ENCODE measurements at regions not wholly inside any gene's neighbourhood (a gene's known extent, or its start where the extent isn't known, plus 50 kb on each side); places are given as distances from the start of the nearest gene placed in this dataset.
"Not testable (repeated sequence)": the region's sequence is repeated elsewhere in the genome, so short reads cannot be mapped to it uniquely, and the experiment has no call there.

- no peak for DNase-seq
Observed at GRCh38 chr1:105459759-105460158, 1596.7 kb upstream of the PRMT6 start.

GRCh38 chr1:105462308-105462707 lies 1594.2 kb upstream of the PRMT6 start:
- DNase-seq = peak; percentile 7

- no peak for DNase-seq
Observed at GRCh38 chr1:105467549-105467948, 1588.9 kb upstream of the PRMT6 start.

GRCh38 chr1:105470541-105470940 lies 1585.9 kb upstream of the PRMT6 start:
- DNase-seq = not testable (repeated sequence)

GRCh38 chr1:105483436-105483835 lies 1573.0 kb upstream of the PRMT6 start:
- DNase-seq = no peak

GRCh38 chr1:105485207-105485606 lies 1571.3 kb upstream of the PRMT6 start:
- no peak for DNase-seq

GRCh38 chr1:105492921-105493320 lies 1563.6 kb upstream of the PRMT6 start:
- no peak for DNase-seq

- DNase-seq = no peak
Observed at GRCh38 chr1:105516068-105516467, 1540.4 kb upstream of the PRMT6 start.

GRCh38 chr1:105533996-105534395 lies 1522.5 kb upstream of the PRMT6 start:
- DNase-seq = no peak

GRCh38 chr1:105544475-105544874 lies 1512.0 kb upstream of the PRMT6 start:
- DNase-seq = peak; percentile 25

GRCh38 chr1:105556266-105556665 lies 1500.2 kb upstream of the PRMT6 start:
- DNase-seq = no peak

GRCh38 chr1:105558023-105558422 lies 1498.5 kb upstream of the PRMT6 start:
- no peak for DNase-seq

GRCh38 chr1:105565006-105565405 lies 1491.5 kb upstream of the PRMT6 start:
- no peak for DNase-seq

GRCh38 chr1:105585791-105586190 lies 1470.7 kb upstream of the PRMT6 start:
- no peak for DNase-seq

- DNase-seq = peak; percentile 23
Observed at GRCh38 chr1:105591681-105592080, 1464.8 kb upstream of the PRMT6 start.

GRCh38 chr1:105608713-105609112 lies 1447.8 kb upstream of the PRMT6 start:
- peak; percentile 69 for DNase-seq

GRCh38 chr1:105626276-105626987 lies 1430.0 kb upstream of the PRMT6 start:
- DNase-seq = no peak

GRCh38 chr1:105631153-105631744 lies 1425.2 kb upstream of the PRMT6 start:
- DNase-seq = peak; percentile 38

- DNase-seq = peak; percentile 69
Observed at GRCh38 chr1:105632342-105633196, 1423.9 kb upstream of the PRMT6 start.

GRCh38 chr1:105636052-105636451 lies 1420.4 kb upstream of the PRMT6 start:
- DNase-seq = no peak

- DNase-seq = peak; percentile 30
Observed at GRCh38 chr1:105641407-105641806, 1415.1 kb upstream of the PRMT6 start.

- no peak for DNase-seq
Observed at GRCh38 chr1:105652109-105652508, 1404.4 kb upstream of the PRMT6 start.

GRCh38 chr1:105655032-105655431 lies 1401.4 kb upstream of the PRMT6 start:
- no peak for DNase-seq

GRCh38 chr1:105664495-105664894 lies 1392.0 kb upstream of the PRMT6 start:
- DNase-seq = peak; percentile 75

Data from DMS53 (cell line).